ENCODE measurements at regions not wholly inside any gene's neighbourhood (a gene's known extent, or its start where the extent isn't known, plus 50 kb on each side); places are given as distances from the start of the nearest gene placed in this dataset.
"Not testable (repeated sequence)": the region's sequence is repeated elsewhere in the genome, so short reads cannot be mapped to it uniquely, and the experiment has no call there.

GRCh38 chr1:178606839-178607238 lies 93.9 kb downstream of the TEX35 start:
- Histone ChIP-seq H3K9me3 (no peaks in the 10 kb centered on the region), H3K27me3 (no peaks in the 10 kb centered on the region), H3K4me1 (peaks cover 0 to 10% (median 4%) of the 10 kb centered on the region in 4 donors), H3K4me3 (no peak overlapping the region), H3K27ac (peak overlapping the region in 3 of 4 donors; percentile 11 to 72 (median 52)), H3K36me3 (no peaks in the 10 kb centered on the region)
- in situ Hi-C loops (cut with MboI; ENCODE audit: low pct_ligation_motif_present in 1 of 4, low pct_unique_long_range_greater_than_20kb in 1 of 4, low sequenced_read_pairs in 3 of 4) (no loop called here), intact Hi-C loops (cut with DNase I; ENCODE audit: low total_unique reads) (no loop called here)
- TF ChIP-seq EP300 (IDR thresholded peaks at IDR 0.05; ENCODE audit: low read depth) (no peak), POLR2A (IDR thresholded peaks at IDR 0.05) (no peak), CTCF (IDR thresholded peaks at IDR 0.05) (no peak), POLR2AphosphoS5 (IDR thresholded peaks at IDR 0.05) (no peak)
- 95 to 100% methylated on average over 1 to 2 of the region's 2 CpGs for WGBS, 2 donors (ENCODE audit: low coverage in 1 of 2)
- DNase-seq = no peak

- H3K36me3 ChIP-seq = no peaks in the 10 kb centered on the region
- no peak for TF ChIP-seq POLR2AphosphoS5 (IDR thresholded peaks at IDR 0.05)
- intact Hi-C loops (cut with DNase I; ENCODE audit: low total_unique reads) (no loop called here), in situ Hi-C loops (cut with MboI; ENCODE audit: low pct_ligation_motif_present in 1 of 4, low pct_unique_long_range_greater_than_20kb in 1 of 4, low sequenced_read_pairs in 3 of 4) (no loop called here)
- 60 to 84% methylated on average over 6 of the region's 6 CpGs for WGBS, 2 donors (ENCODE audit: low coverage in 1 of 2)
- no peak for DNase-seq
- peak overlapping the region; percentile 42 to 72 (median 50) for H3K27ac ChIP-seq
- H3K27me3 ChIP-seq = no peaks in the 10 kb centered on the region
- H3K9me3 ChIP-seq = no peaks in the 10 kb centered on the region
- H3K4me3 ChIP-seq = no peak overlapping the region
- peaks cover 0 to 10% (median 4%) of the 10 kb centered on the region in 4 donors for H3K4me1 ChIP-seq
These were observed 95.0 kb downstream of the TEX35 start for GRCh38 chr1:178607718-178608408.

- H3K27me3 ChIP-seq = no peaks in the 10 kb centered on the region
- intact Hi-C loops (cut with DNase I; ENCODE audit: low total_unique reads) (no loop called here), in situ Hi-C loops (cut with MboI; ENCODE audit: low pct_ligation_motif_present in 1 of 4, low pct_unique_long_range_greater_than_20kb in 1 of 4, low sequenced_read_pairs in 3 of 4) (no loop called here)
- WGBS, 2 donors (ENCODE audit: low coverage in 1 of 2) = 27 to 29% methylated on average over 2 of the region's 2 CpGs
- no peaks in the 10 kb centered on the region for H3K9me3 ChIP-seq
- peaks cover 0 to 10% (median 4%) of the 10 kb centered on the region in 4 donors for H3K4me1 ChIP-seq
- peak overlapping the region in 3 of 4 donors; percentile 18 to 72 (median 54) for H3K27ac ChIP-seq
- no peak for TF ChIP-seq CTCF (IDR thresholded peaks at IDR 0.05)
- no peak for TF ChIP-seq EP300 (IDR thresholded peaks at IDR 0.05; ENCODE audit: low read depth)
- no peak for TF ChIP-seq POLR2A (IDR thresholded peaks at IDR 0.05)
- no peak for TF ChIP-seq POLR2AphosphoS5 (IDR thresholded peaks at IDR 0.05)
- H3K36me3 ChIP-seq = no peaks in the 10 kb centered on the region
- no peak for DNase-seq
- H3K4me3 ChIP-seq = no peak overlapping the region
These were observed 96.1 kb downstream of the TEX35 start for GRCh38 chr1:178609015-178609414.

GRCh38 chr1:178610690-178611410 lies 97.9 kb downstream of the TEX35 start:
- DNase-seq; H3K4me1 ChIP-seq; H3K4me3 ChIP-seq; intact Hi-C loops (cut with DNase I; ENCODE audit: low total_unique reads); H3K9me3 ChIP-seq; in situ Hi-C loops (cut with MboI; ENCODE audit: low pct_ligation_motif_present in 1 of 4, low pct_unique_long_range_greater_than_20kb in 1 of 4, low sequenced_read_pairs in 3 of 4); H3K36me3 ChIP-seq; H3K27me3 ChIP-seq; H3K27ac ChIP-seq: not testable (repeated sequence)
- 73 to 92% methylated on average over 9 to 10 of the region's 10 CpGs for WGBS, 2 donors (ENCODE audit: low coverage in 1 of 2)

- DNase-seq = no peak
- 60 to 64% methylated on average over 2 of the region's 2 CpGs for WGBS, 2 donors (ENCODE audit: low coverage in 1 of 2)
- peaks cover 0 to 10% (median 4%) of the 10 kb centered on the region in 4 donors for H3K4me1 ChIP-seq
- no peaks in the 10 kb centered on the region for H3K27me3 ChIP-seq
- H3K27ac ChIP-seq = no peak overlapping the region
- H3K36me3 ChIP-seq = no peaks in the 10 kb centered on the region
- intact Hi-C loops (cut with DNase I; ENCODE audit: low total_unique reads) (no loop called here), in situ Hi-C loops (cut with MboI; ENCODE audit: low pct_ligation_motif_present in 1 of 4, low pct_unique_long_range_greater_than_20kb in 1 of 4, low sequenced_read_pairs in 3 of 4) (no loop called here)
- H3K4me3 ChIP-seq = no peak overlapping the region
- no peaks in the 10 kb centered on the region for H3K9me3 ChIP-seq
- TF ChIP-seq CTCF (IDR thresholded peaks at IDR 0.05) = no peak
- no peak for TF ChIP-seq POLR2A (IDR thresholded peaks at IDR 0.05)
- no peak for TF ChIP-seq POLR2AphosphoS5 (IDR thresholded peaks at IDR 0.05)
- no peak for TF ChIP-seq EP300 (IDR thresholded peaks at IDR 0.05; ENCODE audit: low read depth)
These were observed 99.4 kb downstream of the TEX35 start for GRCh38 chr1:178612261-178612660.
